Glutamatergic neuron (in vitro differentiated cells): ENCODE measurements at regions not wholly inside any gene's neighbourhood (a gene's known extent, or its start where the extent isn't known, plus 50 kb on each side); places are given as distances from the start of the nearest gene placed in this dataset.

ENCODE experiments used
- DNase-seq: peaks from one replicate; pipeline ENCODE4 v3.0.0; 2022
- H3K27ac Mint-ChIP-seq: one replicate; pipeline ENCODE4 v1.8.0; 2020; ENCODE audit warnings: mild to moderate bottlenecking, mixed read lengths, inconsistent platforms; ENCODE audit not compliant: unreplicated experiment
- H3K27me3 Mint-ChIP-seq: one replicate; pipeline ENCODE4 v1.8.0; 2020; ENCODE audit warnings: mild to moderate bottlenecking, moderate library complexity, mixed read lengths, inconsistent platforms; ENCODE audit not compliant: unreplicated experiment
- H3K36me3 Mint-ChIP-seq: one replicate; pipeline ENCODE4 v1.8.0; 2020; ENCODE audit warnings: mild to moderate bottlenecking, mixed read lengths, inconsistent platforms; ENCODE audit not compliant: unreplicated experiment
- H3K4me1 Mint-ChIP-seq: one replicate; pipeline ENCODE4 v1.8.0; 2020; ENCODE audit warnings: mild to moderate bottlenecking, low read depth, mixed read lengths, inconsistent platforms; ENCODE audit not compliant: unreplicated experiment
- H3K4me3 Mint-ChIP-seq: one replicate; pipeline ENCODE4 v1.8.0; 2020; ENCODE audit warnings: mild to moderate bottlenecking, mixed read lengths, inconsistent platforms; ENCODE audit not compliant: unreplicated experiment
- H3K9me3 Mint-ChIP-seq: one replicate; pipeline ENCODE4 v1.8.0; 2020; ENCODE audit warnings: mild to moderate bottlenecking, moderate library complexity, mixed read lengths, inconsistent platforms; ENCODE audit not compliant: unreplicated experiment
- CTCF ChIP-seq: fragments of 200-600 bp; sonication (generic); IDR thresholded peaks from one replicate; pipeline ENCODE4 v1.5.0; 2021; ENCODE audit not compliant: partially characterized antibody, unreplicated experiment

- TF ChIP-seq CTCF: no peak
- Mint-ChIP-seq H3K27me3 (peaks cover 4% of the 10 kb centered on the region), H3K9me3 (peaks cover 5% of the 10 kb centered on the region), H3K4me3 (no peak overlapping the region), H3K36me3 (peaks cover 4% of the 10 kb centered on the region), H3K4me1 (peaks cover 10% of the 10 kb centered on the region), H3K27ac (no peak overlapping the region)
- no peak for DNase-seq
These were observed 273.5 kb upstream of the IRX5 start for GRCh38 chr16:54657058-54657708.

DNA sequence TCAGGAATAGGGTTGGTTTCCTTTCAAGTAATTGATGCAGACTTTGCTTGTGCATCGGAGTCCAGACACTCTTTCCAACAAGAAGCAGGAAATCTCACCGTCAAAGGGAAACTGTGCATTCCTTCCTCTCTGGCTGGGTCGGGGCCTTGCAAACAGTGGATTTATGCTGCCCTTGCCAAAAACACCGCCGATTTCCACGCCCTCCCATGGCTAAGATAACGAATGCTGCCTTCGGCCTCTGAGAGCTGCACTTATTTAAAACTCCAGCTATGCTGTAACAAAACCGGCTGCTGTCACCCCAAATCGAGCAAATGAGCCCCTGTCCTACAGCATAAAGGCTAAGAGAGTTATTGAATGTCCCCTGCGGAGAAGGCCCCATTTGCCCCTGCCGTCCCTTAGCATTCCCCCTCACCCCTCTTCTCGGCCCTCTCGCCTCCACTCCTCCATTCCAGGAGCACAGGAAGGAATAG lies 275.5 kb upstream of the IRX5 start:
- Mint-ChIP-seq H3K4me1 (peaks cover 15% of the 10 kb centered on the region), H3K9me3 (peaks cover 5% of the 10 kb centered on the region), H3K27me3 (peaks cover 5% of the 10 kb centered on the region), H3K4me3 (no peak overlapping the region), H3K27ac (no peak overlapping the region), H3K36me3 (peaks cover 4% of the 10 kb centered on the region)
- no peak for DNase-seq
- no peak for TF ChIP-seq CTCF

DNA sequence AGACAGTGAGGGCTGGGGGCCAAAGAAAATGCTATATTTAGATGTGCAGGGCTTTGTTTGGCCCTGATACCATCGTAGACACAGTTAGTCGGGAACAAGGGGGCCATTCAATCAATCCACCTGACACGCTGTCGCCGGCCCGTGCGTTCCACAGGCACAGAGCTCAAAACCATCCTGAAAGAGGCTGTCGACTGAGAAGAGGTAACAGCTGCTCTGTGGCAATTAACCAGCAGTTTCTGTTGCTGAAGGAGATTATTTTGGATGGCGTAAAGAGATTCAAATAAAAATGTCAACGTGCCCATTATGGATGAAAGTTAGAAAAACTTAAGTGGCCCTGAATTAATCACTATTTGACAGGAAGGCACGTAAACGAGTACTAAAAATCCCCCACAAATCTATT lies 276.2 kb upstream of the IRX5 start:
- Mint-ChIP-seq H3K36me3 (peaks cover 4% of the 10 kb centered on the region), H3K4me1 (peaks cover 15% of the 10 kb centered on the region), H3K4me3 (no peak overlapping the region), H3K27me3 (peaks cover 5% of the 10 kb centered on the region), H3K27ac (no peak overlapping the region), H3K9me3 (peaks cover 5% of the 10 kb centered on the region)
- DNase-seq: no peak
- TF ChIP-seq CTCF: no peak

DNA sequence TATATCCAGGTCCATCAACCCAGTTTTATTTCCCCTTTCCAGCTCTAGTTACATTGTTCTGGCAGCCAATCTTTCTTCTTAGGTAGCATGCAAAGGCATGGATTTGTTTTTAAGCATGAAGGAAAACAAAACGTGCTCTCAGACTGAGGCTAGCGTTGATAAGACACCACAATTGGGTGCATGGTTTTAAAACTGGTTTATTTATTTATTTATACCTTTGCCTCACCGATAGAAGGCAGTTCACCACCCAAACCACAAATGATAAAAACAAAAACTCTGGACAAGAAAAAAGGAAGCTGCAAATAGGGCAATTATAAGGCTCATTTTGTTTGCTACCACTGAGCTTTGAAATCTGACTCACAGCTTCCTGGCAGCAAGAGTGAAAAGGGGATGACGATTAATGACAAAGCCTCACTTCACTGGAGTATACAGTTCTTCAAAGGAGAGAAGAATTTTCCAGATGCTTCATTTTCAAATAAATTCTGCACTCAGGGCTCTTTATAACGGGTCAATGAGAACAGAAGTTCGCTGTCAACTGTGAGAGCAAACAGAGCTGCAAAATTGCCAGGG lies 278.4 kb upstream of the IRX5 start:
- Mint-ChIP-seq H3K4me3 (no peak overlapping the region), H3K27ac (no peak overlapping the region), H3K9me3 (peaks cover 5% of the 10 kb centered on the region), H3K27me3 (peaks cover 5% of the 10 kb centered on the region), H3K4me1 (peaks cover 15% of the 10 kb centered on the region), H3K36me3 (no peaks in the 10 kb centered on the region)
- DNase-seq: no peak
- no peak for TF ChIP-seq CTCF

DNA sequence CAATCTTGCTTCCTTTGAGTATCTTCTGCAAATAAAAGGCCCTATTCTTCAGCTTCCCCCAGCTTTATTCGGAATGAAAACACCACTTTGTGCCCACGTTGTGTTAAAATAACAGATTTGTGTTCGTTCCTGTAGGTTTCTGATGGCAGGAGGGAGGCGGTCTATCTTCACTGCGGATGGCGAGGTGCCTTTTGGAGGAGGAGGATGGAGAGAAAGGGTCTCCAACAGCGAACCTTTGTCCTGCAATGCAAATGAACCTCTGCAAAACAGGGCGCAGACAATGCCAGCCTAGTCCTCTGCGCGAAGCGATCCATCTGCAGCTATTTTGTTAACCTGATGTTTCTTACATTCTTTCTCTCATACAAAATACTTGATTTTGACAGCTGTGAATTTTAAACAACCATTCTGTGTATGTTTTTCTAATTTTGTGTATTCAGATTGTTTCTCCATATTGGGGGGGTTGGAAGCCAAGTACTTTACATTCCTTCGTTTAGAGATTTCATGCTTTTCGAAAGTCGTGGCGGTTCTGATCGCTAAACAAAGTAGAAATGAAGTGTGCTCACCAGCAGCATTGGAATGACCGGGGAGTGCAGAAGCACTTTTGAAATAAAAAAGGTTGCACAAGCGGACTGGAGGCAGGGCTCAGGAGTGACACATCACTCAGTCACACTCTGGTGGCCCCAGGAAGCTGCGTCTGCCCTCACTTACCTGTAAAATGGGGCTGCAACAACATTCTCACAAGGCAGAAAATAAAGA lies 279.0 kb upstream of the IRX5 start:
- H3K4me1 Mint-ChIP-seq: peaks cover 15% of the 10 kb centered on the region
- DNase-seq: no peak
- TF ChIP-seq CTCF: no peak
- H3K9me3 Mint-ChIP-seq: peaks cover 3% of the 10 kb centered on the region
- H3K4me3 Mint-ChIP-seq: no peak overlapping the region
- H3K27me3 Mint-ChIP-seq: peaks cover 5% of the 10 kb centered on the region
- no peaks in the 10 kb centered on the region for H3K36me3 Mint-ChIP-seq
- H3K27ac Mint-ChIP-seq: no peak overlapping the region
